ENCODE measurements at regions not wholly inside any gene's neighbourhood (a gene's known extent, or its start where the extent isn't known, plus 50 kb on each side); places are given as distances from the start of the nearest gene placed in this dataset.

- Histone ChIP-seq H3K9ac (ENCODE audit: low read length) (no peak overlapping the region), H3K79me2 (ENCODE audit: control insufficient read depth, insufficient read depth, low read length) (no peaks in the 10 kb centered on the region), H3K4me3 (ENCODE audit: control extremely low read depth in 1 of 5, extremely low read depth in 1 of 5, insufficient read depth in 1 of 5, low read depth in 2 of 5, low read length in 4 of 5) (no peak overlapping the region), H3K4me2 (replicated peaks; ENCODE audit: low read depth, low read length, poor library complexity, severe bottlenecking) (no peak overlapping the region), H3K36me3 (replicated peaks in 1 of 2; ENCODE audit: control extremely low read depth in 1 of 2, control insufficient read depth in 1 of 2, extremely low read depth in 1 of 2, insufficient read depth in 2 of 2, low read length in 1 of 2) (no peaks in the 10 kb centered on the region), H4K20me1 (ENCODE audit: control insufficient read depth, insufficient read depth, low read length, poor library complexity, severe bottlenecking) (no peaks in the 10 kb centered on the region), H3K4me1 (ENCODE audit: control insufficient read depth in 2 of 2, insufficient read depth in 2 of 2, low read length in 2 of 2) (no peaks in the 10 kb centered on the region), H3K27me3 (replicated peaks in 1 of 4; ENCODE audit: control extremely low read depth in 1 of 4, control insufficient read depth in 3 of 4, insufficient read depth in 4 of 4, low read length in 3 of 4) (no peaks in the 10 kb centered on the region), H3K27ac (ENCODE audit: low read length in 2 of 2) (no peak overlapping the region), H2AFZ (ENCODE audit: insufficient read depth, low read depth, low read length, poor library complexity, severe bottlenecking) (no peak overlapping the region), H3K9me3 (ENCODE audit: control extremely low read depth in 1 of 3, control insufficient read depth in 2 of 3, insufficient read depth in 1 of 3, low read length in 2 of 3) (no peaks in the 10 kb centered on the region)
- Mint-ChIP-seq H3K9me3 (ENCODE audit: insufficient read depth) (peaks cover 2% of the 10 kb centered on the region), H3K4me3 (no peak overlapping the region), H3K27me3 (no peaks in the 10 kb centered on the region), H3K27ac (no peak overlapping the region), H3K4me1 (no peaks in the 10 kb centered on the region)
- ATAC-seq (ENCODE audit: low read depth), result no peak
- intact Hi-C loops (cut with micrococcal nuclease), result no loop called here
- WGBS (ENCODE audit: insufficient coverage), result no CpG with 5 or more reads among the region's 3 CpGs
- TF ChIP-seq EZH2 (IDR thresholded peaks at IDR 0.05; ENCODE audit: borderline replicate concordance, insufficient read depth, low read depth, low read length, poor library complexity, severe bottlenecking) (no peak), CTCF (IDR thresholded peaks at IDR 0.05) (no peak)
- ChIA-PET POLR2A (no interaction called here), CTCF (interaction anchor here (0.6 kb wide), 1 partner anchor 10 kb away, joined by 3 read pairs; no protein-coding TSS in a partner anchor)
- DNase-seq, result no peak
Measured at GRCh38 chr2:107729440-107729839, 97.3 kb upstream of the RGPD4 start.

GRCh38 chr2:107730898-107731297 is 95.8 kb upstream of the RGPD4 start:
- Histone ChIP-seq H3K27ac (ENCODE audit: low read length in 2 of 2) (no peak overlapping the region), H3K4me1 (ENCODE audit: control insufficient read depth in 2 of 2, insufficient read depth in 2 of 2, low read length in 2 of 2) (no peaks in the 10 kb centered on the region), H2AFZ (ENCODE audit: insufficient read depth, low read depth, low read length, poor library complexity, severe bottlenecking) (no peak overlapping the region), H3K79me2 (ENCODE audit: control insufficient read depth, insufficient read depth, low read length) (no peaks in the 10 kb centered on the region), H4K20me1 (ENCODE audit: control insufficient read depth, insufficient read depth, low read length, poor library complexity, severe bottlenecking) (no peaks in the 10 kb centered on the region), H3K36me3 (replicated peaks in 1 of 2; ENCODE audit: control extremely low read depth in 1 of 2, control insufficient read depth in 1 of 2, extremely low read depth in 1 of 2, insufficient read depth in 2 of 2, low read length in 1 of 2) (no peaks in the 10 kb centered on the region), H3K4me3 (ENCODE audit: control extremely low read depth in 1 of 5, extremely low read depth in 1 of 5, insufficient read depth in 1 of 5, low read depth in 2 of 5, low read length in 4 of 5) (no peak overlapping the region), H3K9ac (ENCODE audit: low read length) (no peak overlapping the region), H3K9me3 (ENCODE audit: control extremely low read depth in 1 of 3, control insufficient read depth in 2 of 3, insufficient read depth in 1 of 3, low read length in 2 of 3) (no peaks in the 10 kb centered on the region), H3K4me2 (replicated peaks; ENCODE audit: low read depth, low read length, poor library complexity, severe bottlenecking) (no peak overlapping the region), H3K27me3 (replicated peaks in 1 of 4; ENCODE audit: control extremely low read depth in 1 of 4, control insufficient read depth in 3 of 4, insufficient read depth in 4 of 4, low read length in 3 of 4) (no peaks in the 10 kb centered on the region)
- Mint-ChIP-seq H3K4me1 (no peaks in the 10 kb centered on the region), H3K27ac (no peak overlapping the region), H3K4me3 (no peak overlapping the region), H3K9me3 (ENCODE audit: insufficient read depth) (peaks cover 2% of the 10 kb centered on the region), H3K27me3 (no peaks in the 10 kb centered on the region)
- intact Hi-C loops (cut with micrococcal nuclease), result no loop called here
- ChIA-PET POLR2A (no interaction called here), CTCF (no interaction called here)
- DNase-seq (no peak), ATAC-seq (ENCODE audit: low read depth) (no peak)
- WGBS (ENCODE audit: insufficient coverage), result no CpG with 5 or more reads among the region's 2 CpGs
- no peak for TF ChIP-seq CTCF (IDR thresholded peaks at IDR 0.05)
- TF ChIP-seq EZH2 (IDR thresholded peaks at IDR 0.05; ENCODE audit: borderline replicate concordance, insufficient read depth, low read depth, low read length, poor library complexity, severe bottlenecking), result no peak

Measured in B cell (primary cell).